LNCAP (cell line): ENCODE measurements at regions not wholly inside any gene's neighbourhood (a gene's known extent, or its start where the extent isn't known, plus 50 kb on each side); places are given as distances from the start of the nearest gene placed in this dataset.

Experiments used
- TF ChIP-seq, protein P1 (sequence below): fragments of 450-650 bp; IDR thresholded peaks from 2 replicates; pipeline ENCODE4 v1.5.1; 2017; ENCODE audit warnings: mild to moderate bottlenecking

DNA sequence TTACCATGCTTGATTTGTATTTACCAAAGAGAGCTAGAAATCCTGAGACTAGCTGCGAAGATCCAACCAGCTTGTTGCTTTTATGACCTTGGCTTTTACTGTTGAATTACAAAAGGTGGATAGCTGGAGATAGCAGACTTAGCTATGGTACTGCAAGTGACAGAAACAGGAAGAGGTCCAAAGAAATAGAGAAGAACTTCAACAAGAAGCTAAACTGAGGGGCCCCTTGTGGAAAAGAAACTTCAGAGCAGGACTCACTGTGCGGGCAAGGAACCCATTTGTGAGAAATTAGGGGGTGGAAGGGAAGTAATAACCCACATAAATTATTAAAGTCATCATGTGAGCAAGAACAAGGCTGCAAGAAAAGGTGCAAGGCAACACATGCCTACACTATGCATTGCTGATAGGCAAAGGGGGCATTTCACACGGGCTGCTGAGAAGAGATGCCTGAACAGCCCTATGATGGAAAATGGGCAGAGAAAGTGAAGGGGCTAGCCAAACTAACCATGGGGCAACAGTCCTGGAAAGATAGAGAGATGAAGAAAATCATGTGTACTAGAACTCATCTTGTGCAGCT, 116.6 kb upstream of the PRDX6 start:
- TF ChIP-seq, protein P1, sequence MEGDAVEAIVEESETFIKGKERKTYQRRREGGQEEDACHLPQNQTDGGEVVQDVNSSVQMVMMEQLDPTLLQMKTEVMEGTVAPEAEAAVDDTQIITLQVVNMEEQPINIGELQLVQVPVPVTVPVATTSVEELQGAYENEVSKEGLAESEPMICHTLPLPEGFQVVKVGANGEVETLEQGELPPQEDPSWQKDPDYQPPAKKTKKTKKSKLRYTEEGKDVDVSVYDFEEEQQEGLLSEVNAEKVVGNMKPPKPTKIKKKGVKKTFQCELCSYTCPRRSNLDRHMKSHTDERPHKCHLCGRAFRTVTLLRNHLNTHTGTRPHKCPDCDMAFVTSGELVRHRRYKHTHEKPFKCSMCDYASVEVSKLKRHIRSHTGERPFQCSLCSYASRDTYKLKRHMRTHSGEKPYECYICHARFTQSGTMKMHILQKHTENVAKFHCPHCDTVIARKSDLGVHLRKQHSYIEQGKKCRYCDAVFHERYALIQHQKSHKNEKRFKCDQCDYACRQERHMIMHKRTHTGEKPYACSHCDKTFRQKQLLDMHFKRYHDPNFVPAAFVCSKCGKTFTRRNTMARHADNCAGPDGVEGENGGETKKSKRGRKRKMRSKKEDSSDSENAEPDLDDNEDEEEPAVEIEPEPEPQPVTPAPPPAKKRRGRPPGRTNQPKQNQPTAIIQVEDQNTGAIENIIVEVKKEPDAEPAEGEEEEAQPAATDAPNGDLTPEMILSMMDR = no peak

DNA sequence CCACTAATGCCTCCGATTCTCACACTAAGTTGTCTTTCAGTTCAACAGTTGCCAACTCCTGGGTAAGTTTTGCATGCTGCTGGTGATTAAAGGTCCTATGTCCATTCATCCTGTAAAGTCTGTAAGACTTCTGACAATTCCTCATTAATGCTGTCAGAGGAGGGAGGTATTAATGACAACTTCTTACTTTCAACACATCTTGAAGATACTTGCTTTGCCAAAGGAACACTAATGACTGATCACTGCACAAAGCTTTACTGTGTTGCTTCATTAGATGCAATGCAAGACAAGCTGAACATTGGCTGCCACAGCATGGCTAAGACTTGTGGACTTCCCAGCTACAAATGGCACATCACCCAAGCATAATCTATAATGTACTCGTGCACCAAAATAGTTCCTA, 114.6 kb upstream of the PRDX6 start:
- TF ChIP-seq, protein P1 = no peak

DNA sequence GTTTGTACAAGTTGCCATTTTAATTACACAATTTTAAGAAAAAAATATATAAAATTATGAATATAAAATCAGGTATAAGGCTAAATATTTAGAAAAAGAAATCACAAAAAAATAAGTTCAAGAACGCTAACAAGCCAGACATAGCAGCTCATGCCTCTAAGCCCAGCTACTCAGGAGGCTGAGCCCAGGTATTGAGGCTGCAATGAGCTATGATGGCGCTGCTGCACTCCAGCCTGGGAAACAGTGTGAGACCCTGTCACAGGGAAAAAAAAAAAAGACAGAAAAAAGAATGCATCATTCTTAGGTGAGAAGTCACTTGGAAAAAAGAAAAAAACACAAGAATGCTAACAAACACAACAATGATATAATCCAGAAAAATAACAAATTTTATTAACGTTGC, 112.3 kb upstream of the PRDX6 start:
- TF ChIP-seq, protein P1 = no peak

- TF ChIP-seq, protein P1 = no peak
Observed at GRCh38 chr1:173365341-173365740, 111.8 kb upstream of the PRDX6 start.

- TF ChIP-seq, protein P1 = no peak
Observed at GRCh38 chr1:173367136-173367535, 110.0 kb upstream of the PRDX6 start.

- TF ChIP-seq, protein P1 = no peak
Observed at GRCh38 chr1:173377266-173377665, 99.9 kb upstream of the PRDX6 start.

- TF ChIP-seq, protein P1 = no peak
Observed at GRCh38 chr1:173383351-173383750, 93.8 kb upstream of the PRDX6 start.

DNA sequence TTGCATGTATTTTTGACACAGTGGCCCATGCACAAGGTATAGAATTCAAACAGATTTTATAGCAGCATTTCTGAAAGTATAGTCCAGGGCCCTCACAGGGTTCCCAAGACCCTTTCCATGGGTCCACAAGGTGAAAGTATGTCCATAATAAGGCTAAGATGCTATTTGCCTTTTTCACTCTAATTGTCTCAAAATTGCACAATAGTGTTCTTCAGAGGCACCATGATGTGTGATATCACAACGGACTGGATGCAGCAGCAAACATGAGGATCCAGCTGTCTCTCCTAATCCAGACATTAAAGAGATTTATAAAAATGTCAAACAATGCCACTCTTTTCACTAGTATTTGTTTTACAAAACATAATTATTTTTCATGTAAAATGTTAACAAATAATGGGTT, 88.8 kb upstream of the PRDX6 start:
- TF ChIP-seq, protein P1 = no peak
